Kidney (tissue), 13 donors: ENCODE measurements at regions not wholly inside any gene's neighbourhood (a gene's known extent, or its start where the extent isn't known, plus 50 kb on each side); places are given as distances from the start of the nearest gene placed in this dataset.

Experiments
- DNase-seq, 5 donors: peaks; one replicate each; pipeline ENCODE4 v3.0.0-alpha.2; 2013 to 2020
- FAIRE-seq: peaks from 2 replicates; lab custom pipeline; 2012; peaks lifted over from hg19 to GRCh38; lab: Jason Lieb, UNC
- H3K27ac ChIP-seq, 2 donors: one replicate each; pipeline ENCODE4 v1.7.0; 2013; ENCODE audit warnings: low read depth in 2 of 2, low read length in 2 of 2, inconsistent platforms in 1 of 2
- H3K27me3 ChIP-seq: one replicate; pipeline ENCODE4 v1.7.1; 2013; ENCODE audit warnings: low read length, inconsistent platforms; ENCODE audit not compliant: control insufficient read depth, insufficient read depth
- H3K36me3 ChIP-seq, 3 donors: one replicate each; pipeline versions ENCODE4 v1.7.0 to v1.7.1; 2013; ENCODE audit warnings: low read length in 3 of 3, control low read depth in 1 of 3, inconsistent platforms in 1 of 3; ENCODE audit not compliant: insufficient read depth in 3 of 3, control insufficient read depth in 2 of 3
- H3K4me1 ChIP-seq, 3 donors: one replicate each; pipeline versions ENCODE4 v1.7.0 to v1.7.1; 2013; ENCODE audit warnings: low read length in 3 of 3, inconsistent platforms in 1 of 3, low read depth in 1 of 3; ENCODE audit not compliant: control insufficient read depth in 2 of 3, insufficient read depth in 2 of 3
- H3K4me3 ChIP-seq, 3 donors: one replicate each; pipeline versions ENCODE4 v1.7.0 to v1.8.1; 2013; ENCODE audit warnings: low read length in 3 of 3, control low read depth in 1 of 3, inconsistent platforms in 1 of 3
- H3K9ac ChIP-seq, 3 donors: one replicate each; pipeline versions ENCODE4 v1.7.0 to v1.7.1; 2013; ENCODE audit warnings: low read length in 3 of 3, control low read depth in 1 of 3, inconsistent platforms in 1 of 3
- H3K9me3 ChIP-seq, 3 donors: one replicate each; pipeline versions ENCODE4 v1.7.0 to v1.7.1; 2013; ENCODE audit warnings: low read length in 3 of 3, control low read depth in 1 of 3, inconsistent platforms in 1 of 3; ENCODE audit not compliant: control insufficient read depth in 2 of 3, insufficient read depth in 1 of 3
- intact Hi-C: fragments of 100-400 bp; cut with DNase I; formaldehyde crosslinking; loops from one replicate; pipeline ENCODE4 v1.11.1; 2022
- TF ChIP-seq, protein P1 (sequence below): IDR thresholded peaks from 3 replicates; pipeline ENCODE4 v1.5.1; 2012; ENCODE audit warnings: mild to moderate bottlenecking, moderate library complexity, borderline replicate concordance; ENCODE audit not compliant: insufficient read depth; ENCODE audit errors: extremely low read depth
- donor health status: control.
- donor health status: control.
- donor health status: control.
- donor health status: control.
- donor health status: control.
- donor health status: DM: yes; HTN: yes; CAD: no.
- donor health status: Normal renal cell carcinoma (clear cell type).

DNA sequence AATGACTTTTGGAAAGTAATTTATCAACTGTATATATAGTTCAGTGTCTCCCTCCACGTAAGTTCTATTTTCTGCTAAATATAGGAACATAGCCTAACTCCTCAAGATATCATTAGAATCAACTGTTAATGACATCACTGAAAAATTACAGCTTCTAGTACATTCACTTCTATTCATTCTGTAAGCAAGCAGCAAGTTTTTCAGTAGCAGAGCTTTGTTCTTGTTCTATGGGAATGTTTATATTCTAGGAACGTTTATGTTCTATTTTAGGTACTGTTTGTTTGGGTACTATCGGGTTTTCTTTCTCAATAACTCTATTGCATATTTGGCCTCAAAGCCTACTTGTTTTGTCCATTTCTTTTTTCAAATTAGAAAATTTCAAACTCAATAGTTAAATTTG, 525.6 kb downstream of the EPHA7 start:
- intact Hi-C loops: no loop called here

DNA sequence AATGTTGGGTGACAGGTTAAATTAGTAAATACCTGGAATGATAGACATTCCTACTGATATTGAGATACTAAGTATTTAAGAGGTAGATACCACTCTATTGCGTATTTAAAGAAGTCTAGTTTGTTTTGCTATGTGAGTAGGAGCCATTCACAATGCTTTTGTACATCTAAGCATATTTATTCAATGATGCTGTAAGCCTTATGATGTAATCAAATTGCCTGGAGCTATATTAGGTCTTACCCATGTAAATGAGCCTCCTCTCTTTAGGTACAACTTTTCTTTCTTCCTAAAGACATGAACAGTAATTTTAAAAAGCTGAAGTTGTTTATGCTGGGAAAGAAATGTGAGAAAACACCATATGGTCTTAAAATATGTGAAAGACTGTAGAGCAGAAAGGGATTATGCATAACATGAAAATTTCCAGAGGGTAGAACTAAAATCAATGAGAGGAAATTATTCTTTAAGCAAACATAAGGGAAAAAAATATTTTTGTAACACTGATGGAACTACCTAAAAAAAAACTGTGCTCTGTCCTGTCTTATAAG, 526.7 kb downstream of the EPHA7 start:
- Histone ChIP-seq H3K9ac (no peak overlapping the region), H3K4me1 (no peaks in the 10 kb centered on the region), H3K27me3 (no peaks in the 10 kb centered on the region), H3K4me3 (no peak overlapping the region), H3K9me3 (peaks cover 0 to 6% (median 0%) of the 10 kb centered on the region in 3 donors), H3K36me3 (no peaks in the 10 kb centered on the region), H3K27ac (no peak overlapping the region)
- DNase-seq: no peak
- intact Hi-C loops: no loop called here
- FAIRE-seq: no peak
- TF ChIP-seq, protein P1, sequence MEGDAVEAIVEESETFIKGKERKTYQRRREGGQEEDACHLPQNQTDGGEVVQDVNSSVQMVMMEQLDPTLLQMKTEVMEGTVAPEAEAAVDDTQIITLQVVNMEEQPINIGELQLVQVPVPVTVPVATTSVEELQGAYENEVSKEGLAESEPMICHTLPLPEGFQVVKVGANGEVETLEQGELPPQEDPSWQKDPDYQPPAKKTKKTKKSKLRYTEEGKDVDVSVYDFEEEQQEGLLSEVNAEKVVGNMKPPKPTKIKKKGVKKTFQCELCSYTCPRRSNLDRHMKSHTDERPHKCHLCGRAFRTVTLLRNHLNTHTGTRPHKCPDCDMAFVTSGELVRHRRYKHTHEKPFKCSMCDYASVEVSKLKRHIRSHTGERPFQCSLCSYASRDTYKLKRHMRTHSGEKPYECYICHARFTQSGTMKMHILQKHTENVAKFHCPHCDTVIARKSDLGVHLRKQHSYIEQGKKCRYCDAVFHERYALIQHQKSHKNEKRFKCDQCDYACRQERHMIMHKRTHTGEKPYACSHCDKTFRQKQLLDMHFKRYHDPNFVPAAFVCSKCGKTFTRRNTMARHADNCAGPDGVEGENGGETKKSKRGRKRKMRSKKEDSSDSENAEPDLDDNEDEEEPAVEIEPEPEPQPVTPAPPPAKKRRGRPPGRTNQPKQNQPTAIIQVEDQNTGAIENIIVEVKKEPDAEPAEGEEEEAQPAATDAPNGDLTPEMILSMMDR: no peak

More for the DNA sequence above, 525.6 kb downstream of the EPHA7 start:
- Histone ChIP-seq H3K27me3 (no peaks in the 10 kb centered on the region), H3K4me1 (no peaks in the 10 kb centered on the region), H3K36me3 (no peaks in the 10 kb centered on the region), H3K4me3 (no peak overlapping the region), H3K9ac (no peak overlapping the region), H3K27ac (no peak overlapping the region), H3K9me3 (peaks cover 0 to 6% (median 0%) of the 10 kb centered on the region in 3 donors)
- no peak for DNase-seq
- FAIRE-seq: no peak
- TF ChIP-seq, protein P1: no peak

DNA sequence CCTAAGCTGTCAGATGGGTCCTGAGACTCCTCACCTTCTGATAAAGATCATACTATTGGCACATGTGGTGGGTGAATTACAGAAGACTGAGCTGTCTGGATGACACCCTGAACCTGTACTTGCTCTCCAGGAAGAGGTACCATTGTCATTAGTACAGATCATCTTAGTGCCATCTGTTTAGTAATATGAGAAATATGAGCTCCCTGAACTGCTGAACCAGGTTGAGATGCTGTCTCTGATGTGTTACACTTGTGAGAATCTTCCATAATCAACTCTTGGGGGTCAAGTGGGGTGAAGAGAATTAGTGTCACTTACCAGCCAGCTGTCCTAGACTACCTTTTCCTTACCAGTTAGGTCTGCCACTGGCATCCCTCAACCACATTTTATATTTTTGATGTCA, 531.0 kb downstream of the EPHA7 start:
- intact Hi-C loops: no loop called here
- no peaks in the 10 kb centered on the region for H3K4me1 ChIP-seq
- DNase-seq (no peak), FAIRE-seq (no peak)
- H3K9me3 ChIP-seq: peaks cover 0 to 6% (median 0%) of the 10 kb centered on the region in 3 donors
- no peaks in the 10 kb centered on the region for H3K36me3 ChIP-seq
- H3K9ac ChIP-seq: no peak overlapping the region
- H3K4me3 ChIP-seq: no peak overlapping the region
- H3K27ac ChIP-seq: no peak overlapping the region
- H3K27me3 ChIP-seq: no peaks in the 10 kb centered on the region
- TF ChIP-seq, protein P1: no peak

DNA sequence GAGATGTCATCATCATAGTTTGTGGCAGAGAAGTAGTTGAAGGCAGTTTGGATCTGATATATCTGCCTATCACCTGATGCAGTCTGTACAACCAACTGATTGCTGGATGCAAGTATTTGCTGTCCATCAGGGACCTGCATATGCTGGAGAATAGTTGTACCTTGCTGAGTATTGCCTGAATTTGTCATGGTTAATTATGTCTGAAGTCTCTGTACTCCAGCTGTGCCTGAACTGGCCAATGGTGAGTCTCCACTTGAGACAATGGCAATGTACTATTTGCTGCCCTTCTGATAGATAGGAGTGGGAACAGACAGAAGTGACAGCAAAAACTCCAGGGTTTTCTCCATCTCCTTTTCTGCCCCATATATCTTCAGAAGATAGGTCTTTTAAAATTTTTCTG, 531.5 kb downstream of the EPHA7 start:
- TF ChIP-seq, protein P1: no peak
- FAIRE-seq (no peak), DNase-seq (no peak)
- intact Hi-C loops: no loop called here
- Histone ChIP-seq H3K9me3 (peaks cover 0 to 6% (median 0%) of the 10 kb centered on the region in 3 donors), H3K4me3 (no peak overlapping the region), H3K27me3 (no peaks in the 10 kb centered on the region), H3K4me1 (no peaks in the 10 kb centered on the region), H3K36me3 (no peaks in the 10 kb centered on the region), H3K9ac (no peak overlapping the region), H3K27ac (no peak overlapping the region)
